ENCODE measurements at regions not wholly inside any gene's neighbourhood (a gene's known extent, or its start where the extent isn't known, plus 50 kb on each side); places are given as distances from the start of the nearest gene placed in this dataset.

DNA sequence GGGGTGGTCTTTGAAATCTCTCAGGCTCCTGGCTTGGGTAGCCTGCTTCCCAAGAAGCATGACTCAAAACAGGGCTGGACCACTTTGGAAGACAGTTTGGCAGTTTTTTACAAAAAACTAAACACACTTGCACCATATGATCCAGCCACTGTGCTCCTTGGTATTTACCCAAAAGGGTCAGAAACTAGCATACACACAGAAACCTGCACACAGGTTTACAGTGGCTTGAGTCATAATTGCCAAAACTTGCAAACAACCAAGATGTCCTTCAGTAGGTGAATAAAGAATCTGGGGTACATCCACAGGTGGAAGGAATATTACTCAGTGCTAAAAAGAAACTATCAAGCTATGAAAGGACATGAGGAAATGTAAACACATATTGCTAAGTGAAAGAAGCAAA, 323.2 kb upstream of the CDH5 start:
- TF ChIP-seq, protein P1, sequence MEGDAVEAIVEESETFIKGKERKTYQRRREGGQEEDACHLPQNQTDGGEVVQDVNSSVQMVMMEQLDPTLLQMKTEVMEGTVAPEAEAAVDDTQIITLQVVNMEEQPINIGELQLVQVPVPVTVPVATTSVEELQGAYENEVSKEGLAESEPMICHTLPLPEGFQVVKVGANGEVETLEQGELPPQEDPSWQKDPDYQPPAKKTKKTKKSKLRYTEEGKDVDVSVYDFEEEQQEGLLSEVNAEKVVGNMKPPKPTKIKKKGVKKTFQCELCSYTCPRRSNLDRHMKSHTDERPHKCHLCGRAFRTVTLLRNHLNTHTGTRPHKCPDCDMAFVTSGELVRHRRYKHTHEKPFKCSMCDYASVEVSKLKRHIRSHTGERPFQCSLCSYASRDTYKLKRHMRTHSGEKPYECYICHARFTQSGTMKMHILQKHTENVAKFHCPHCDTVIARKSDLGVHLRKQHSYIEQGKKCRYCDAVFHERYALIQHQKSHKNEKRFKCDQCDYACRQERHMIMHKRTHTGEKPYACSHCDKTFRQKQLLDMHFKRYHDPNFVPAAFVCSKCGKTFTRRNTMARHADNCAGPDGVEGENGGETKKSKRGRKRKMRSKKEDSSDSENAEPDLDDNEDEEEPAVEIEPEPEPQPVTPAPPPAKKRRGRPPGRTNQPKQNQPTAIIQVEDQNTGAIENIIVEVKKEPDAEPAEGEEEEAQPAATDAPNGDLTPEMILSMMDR (IDR thresholded peaks at IDR 0.05; ENCODE audit: insufficient read depth, low read depth, low read length): no peak
- DNase-seq (ENCODE audit: low read depth): no peak
- no peak overlapping the region for H3K4me3 ChIP-seq (ENCODE audit: low read depth, low read length)

DNA sequence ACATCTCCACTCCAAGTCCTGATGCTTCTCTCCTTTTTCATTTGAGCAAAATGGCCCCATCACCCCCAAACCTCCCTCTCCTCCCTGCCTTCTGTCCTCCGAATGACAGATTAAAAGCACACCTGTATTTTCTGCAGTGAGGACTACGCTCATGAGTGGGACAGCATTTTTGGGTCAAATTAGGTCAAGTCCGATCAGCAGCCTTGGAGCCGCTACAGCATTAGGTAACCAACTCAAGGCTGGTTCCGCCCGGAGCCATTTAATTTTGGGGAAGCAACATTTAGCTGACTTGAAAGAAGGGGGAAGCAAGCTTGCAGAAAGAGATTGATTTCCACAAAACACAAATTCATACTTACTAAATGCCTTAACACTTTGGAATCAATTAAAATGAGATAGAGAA, 324.1 kb upstream of the CDH5 start:
- no peak overlapping the region for H3K4me3 ChIP-seq (ENCODE audit: low read depth, low read length)
- no peak for DNase-seq (ENCODE audit: low read depth)
- TF ChIP-seq, protein P1 (IDR thresholded peaks at IDR 0.05; ENCODE audit: insufficient read depth, low read depth, low read length): no peak

DNA sequence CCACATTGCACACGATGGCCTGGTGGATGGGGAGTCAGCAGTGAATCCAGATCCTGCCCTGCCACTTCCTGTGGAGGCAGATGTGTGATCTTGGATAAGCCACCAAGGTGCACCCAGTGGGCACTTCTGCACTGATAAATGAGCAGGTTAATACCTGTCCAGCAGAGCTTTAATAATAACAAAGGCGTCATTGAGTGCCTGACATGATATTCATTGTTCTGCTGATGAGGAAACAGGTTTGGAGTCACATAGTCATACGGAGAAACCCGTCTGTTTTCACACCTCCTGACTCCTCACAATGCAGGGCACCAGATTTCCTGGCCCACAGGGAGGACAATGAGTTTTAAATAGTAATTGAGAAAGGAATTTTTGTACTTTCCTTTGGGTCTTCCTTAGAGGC, 324.6 kb upstream of the CDH5 start:
- DNase-seq (ENCODE audit: low read depth): no peak
- TF ChIP-seq, protein P1 (IDR thresholded peaks at IDR 0.05; ENCODE audit: insufficient read depth, low read depth, low read length): no peak
- H3K4me3 ChIP-seq (ENCODE audit: low read depth, low read length): no peak overlapping the region

DNA sequence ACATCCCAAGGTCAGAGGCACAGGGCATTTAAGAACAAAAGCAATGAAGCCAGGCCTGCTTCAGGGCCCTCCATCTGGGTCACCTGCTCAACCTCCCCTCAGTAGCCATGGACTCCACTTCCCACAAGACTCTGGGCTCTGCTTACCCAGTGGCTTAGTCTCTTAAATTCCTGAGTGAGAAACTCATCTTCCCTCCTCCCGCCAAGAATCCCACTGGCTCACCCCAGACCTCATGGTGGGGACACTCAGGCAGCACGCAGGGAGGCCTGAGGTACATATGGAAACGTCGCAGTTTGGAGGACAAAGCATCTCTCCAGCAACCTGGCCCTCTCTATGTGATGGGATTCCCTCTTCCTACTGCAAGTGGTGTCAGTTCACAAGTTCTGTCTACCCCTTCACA, 326.7 kb upstream of the CDH5 start:
- no peak for DNase-seq (ENCODE audit: low read depth)
- H3K4me3 ChIP-seq (ENCODE audit: low read depth, low read length): no peak overlapping the region
- TF ChIP-seq, protein P1 (IDR thresholded peaks at IDR 0.05; ENCODE audit: insufficient read depth, low read depth, low read length): no peak

DNA sequence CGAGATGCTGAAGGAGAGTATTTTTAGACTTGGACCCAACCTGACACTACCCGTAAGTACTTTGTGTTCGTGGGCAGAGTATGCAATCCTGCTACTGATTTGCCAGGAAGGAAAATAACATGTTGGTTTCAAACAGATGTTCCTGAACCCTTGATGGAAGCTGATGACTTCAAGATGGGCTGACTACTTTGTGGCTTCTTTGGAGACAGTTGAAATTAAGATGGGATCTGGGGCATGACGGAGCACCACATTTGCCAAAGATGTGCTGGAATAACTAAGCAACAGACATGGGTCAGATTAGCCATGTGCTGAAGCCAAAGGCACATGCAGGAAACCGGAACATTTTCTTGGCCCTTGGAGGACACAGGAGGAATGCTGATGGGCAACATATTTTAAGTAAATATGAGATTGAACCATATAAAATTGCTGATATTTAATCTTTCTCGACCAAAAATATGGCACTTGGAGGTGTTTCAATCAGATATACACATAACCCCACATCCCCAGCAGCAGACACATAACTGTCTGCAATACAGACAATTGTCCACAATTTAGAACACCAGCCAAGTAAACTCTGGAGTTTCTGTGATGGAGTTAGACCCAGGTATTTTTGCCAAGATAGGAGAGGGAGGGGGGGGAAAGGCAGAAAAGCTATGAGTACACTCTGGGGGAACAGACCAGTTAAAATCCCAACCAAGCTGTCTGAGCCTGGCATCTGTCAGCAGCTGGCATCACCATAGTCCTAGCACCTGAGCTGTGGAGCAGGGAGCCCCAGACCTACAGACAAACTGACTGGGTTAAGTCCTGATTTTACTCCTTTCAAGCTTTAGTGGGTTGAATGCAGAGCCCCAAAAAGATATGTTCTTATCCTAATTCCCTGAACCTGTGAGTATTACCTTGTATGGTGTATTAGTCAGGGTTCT, 329.4 kb upstream of the CDH5 start:
- peak; percentile 17 for DNase-seq (ENCODE audit: low read depth)
- TF ChIP-seq, protein P1 (IDR thresholded peaks at IDR 0.05; ENCODE audit: insufficient read depth, low read depth, low read length): no peak
- no peak overlapping the region for H3K4me3 ChIP-seq (ENCODE audit: low read depth, low read length)

DNA sequence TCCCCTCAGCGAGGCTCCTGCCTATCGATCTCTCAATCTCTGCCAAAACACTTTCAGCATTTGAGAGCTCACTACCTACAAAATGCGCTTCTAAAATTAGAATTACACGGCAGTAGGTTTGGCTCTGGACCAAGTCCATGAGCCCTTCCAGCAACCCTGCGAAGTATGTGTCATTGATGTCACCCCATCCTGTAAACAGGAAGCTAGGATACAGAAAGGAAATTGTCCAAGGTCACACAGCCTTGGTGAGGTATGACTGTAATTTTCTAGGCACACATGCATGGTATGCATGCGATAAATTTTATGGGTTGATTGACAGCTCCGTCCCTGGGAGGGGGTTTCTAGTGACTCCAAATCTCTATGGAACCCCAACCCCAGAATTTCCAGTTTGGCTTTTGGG, 330.3 kb upstream of the CDH5 start:
- TF ChIP-seq, protein P1 (IDR thresholded peaks at IDR 0.05; ENCODE audit: insufficient read depth, low read depth, low read length): no peak
- DNase-seq (ENCODE audit: low read depth): no peak
- H3K4me3 ChIP-seq (ENCODE audit: low read depth, low read length): no peak overlapping the region

All from fibroblast of villous mesenchyme (primary cell).